ENCODE measurements at regions not wholly inside any gene's neighbourhood (a gene's known extent, or its start where the extent isn't known, plus 50 kb on each side); places are given as distances from the start of the nearest gene placed in this dataset.
"Not testable (repeated sequence)": the region's sequence is repeated elsewhere in the genome, so short reads cannot be mapped to it uniquely, and the experiment has no call there.

GRCh38 chr4:127469542-127469941 is 163.2 kb upstream of the INTU start:
- Histone ChIP-seq H3K36me3 (ENCODE audit: control insufficient read depth, insufficient read depth, low read length) (no peaks in the 10 kb centered on the region), H3K27me3 (ENCODE audit: control insufficient read depth, insufficient read depth, low read length) (no peaks in the 10 kb centered on the region), H3K27ac (ENCODE audit: low read length) (no peak overlapping the region), H3K4me3 (ENCODE audit: low read length) (no peak overlapping the region), H3K4me1 (ENCODE audit: control insufficient read depth, insufficient read depth, low read length) (no peaks in the 10 kb centered on the region), H3K9me3 (replicated peaks; ENCODE audit: control insufficient read depth, low read depth, low read length) (peaks cover 2% of the 10 kb centered on the region)
- peak; percentile 57 for DNase-seq
- WGBS (ENCODE audit: insufficient coverage) = no CpG with 5 or more reads among the region's 1 CpG

GRCh38 chr4:127469959-127470809 is 162.6 kb upstream of the INTU start:
- 96% methylated on average over 27 of the region's 31 CpGs for WGBS (ENCODE audit: insufficient coverage)

GRCh38 chr4:127478271-127478670 is 154.5 kb upstream of the INTU start:
- not testable (repeated sequence) for H3K4me1 ChIP-seq (ENCODE audit: control insufficient read depth, insufficient read depth, low read length); H3K4me3 ChIP-seq (ENCODE audit: low read length); H3K27ac ChIP-seq (ENCODE audit: low read length); DNase-seq; H3K27me3 ChIP-seq (ENCODE audit: control insufficient read depth, insufficient read depth, low read length); H3K9me3 ChIP-seq (replicated peaks; ENCODE audit: control insufficient read depth, low read depth, low read length); H3K36me3 ChIP-seq (ENCODE audit: control insufficient read depth, insufficient read depth, low read length)
- 100% methylated on average over 1 of the region's 3 CpGs for WGBS (ENCODE audit: insufficient coverage)

More at GRCh38 chr4:127469959-127470809, 162.6 kb upstream of the INTU start:
- H3K36me3 ChIP-seq (ENCODE audit: control insufficient read depth, insufficient read depth, low read length) = no peaks in the 10 kb centered on the region
- H3K27ac ChIP-seq (ENCODE audit: low read length) = no peak overlapping the region
- H3K9me3 ChIP-seq (replicated peaks; ENCODE audit: control insufficient read depth, low read depth, low read length) = peaks cover 2% of the 10 kb centered on the region
- H3K27me3 ChIP-seq (ENCODE audit: control insufficient read depth, insufficient read depth, low read length) = no peaks in the 10 kb centered on the region
- H3K4me1 ChIP-seq (ENCODE audit: control insufficient read depth, insufficient read depth, low read length) = no peaks in the 10 kb centered on the region
- DNase-seq = no peak
- H3K4me3 ChIP-seq (ENCODE audit: low read length) = no peak overlapping the region

- Histone ChIP-seq H3K27me3 (ENCODE audit: control insufficient read depth, insufficient read depth, low read length) (no peaks in the 10 kb centered on the region), H3K27ac (ENCODE audit: low read length) (no peak overlapping the region), H3K36me3 (ENCODE audit: control insufficient read depth, insufficient read depth, low read length) (no peaks in the 10 kb centered on the region), H3K9me3 (replicated peaks; ENCODE audit: control insufficient read depth, low read depth, low read length) (no peaks in the 10 kb centered on the region), H3K4me1 (ENCODE audit: control insufficient read depth, insufficient read depth, low read length) (no peaks in the 10 kb centered on the region), H3K4me3 (ENCODE audit: low read length) (no peak overlapping the region)
- peak; percentile 80 for DNase-seq
These were observed 153.6 kb upstream of the INTU start for GRCh38 chr4:127479031-127479622.

GRCh38 chr4:127482049-127482448 is 150.7 kb upstream of the INTU start:
- Histone ChIP-seq H3K4me1 (ENCODE audit: control insufficient read depth, insufficient read depth, low read length) (no peaks in the 10 kb centered on the region), H3K9me3 (replicated peaks; ENCODE audit: control insufficient read depth, low read depth, low read length) (no peaks in the 10 kb centered on the region), H3K36me3 (ENCODE audit: control insufficient read depth, insufficient read depth, low read length) (no peaks in the 10 kb centered on the region), H3K27ac (ENCODE audit: low read length) (no peak overlapping the region), H3K27me3 (ENCODE audit: control insufficient read depth, insufficient read depth, low read length) (no peaks in the 10 kb centered on the region), H3K4me3 (ENCODE audit: low read length) (no peak overlapping the region)
- WGBS (ENCODE audit: insufficient coverage) = no CpG with 5 or more reads among the region's 1 CpG
- DNase-seq = no peak

- no peaks in the 10 kb centered on the region for H3K9me3 ChIP-seq (replicated peaks; ENCODE audit: control insufficient read depth, low read depth, low read length)
- H3K4me1 ChIP-seq (ENCODE audit: control insufficient read depth, insufficient read depth, low read length) = no peaks in the 10 kb centered on the region
- H3K36me3 ChIP-seq (ENCODE audit: control insufficient read depth, insufficient read depth, low read length) = no peaks in the 10 kb centered on the region
- no peak for DNase-seq
- H3K4me3 ChIP-seq (ENCODE audit: low read length) = no peak overlapping the region
- WGBS (ENCODE audit: insufficient coverage) = 100% methylated on average over 1 of the region's 1 CpG
- no peaks in the 10 kb centered on the region for H3K27me3 ChIP-seq (ENCODE audit: control insufficient read depth, insufficient read depth, low read length)
- no peak overlapping the region for H3K27ac ChIP-seq (ENCODE audit: low read length)
These were observed 148.6 kb upstream of the INTU start for GRCh38 chr4:127484117-127484516.

GRCh38 chr4:127486248-127486647 is 146.5 kb upstream of the INTU start:
- no peak for DNase-seq
- H3K27ac ChIP-seq (ENCODE audit: low read length) = no peak overlapping the region
- no peaks in the 10 kb centered on the region for H3K36me3 ChIP-seq (ENCODE audit: control insufficient read depth, insufficient read depth, low read length)
- H3K9me3 ChIP-seq (replicated peaks; ENCODE audit: control insufficient read depth, low read depth, low read length) = no peaks in the 10 kb centered on the region
- H3K4me3 ChIP-seq (ENCODE audit: low read length) = no peak overlapping the region
- H3K4me1 ChIP-seq (ENCODE audit: control insufficient read depth, insufficient read depth, low read length) = no peaks in the 10 kb centered on the region
- H3K27me3 ChIP-seq (ENCODE audit: control insufficient read depth, insufficient read depth, low read length) = no peaks in the 10 kb centered on the region
- WGBS (ENCODE audit: insufficient coverage) = 89% methylated on average over 1 of the region's 1 CpG

GRCh38 chr4:127491571-127491970 is 141.2 kb upstream of the INTU start:
- H3K4me1 ChIP-seq (ENCODE audit: control insufficient read depth, insufficient read depth, low read length) = no peaks in the 10 kb centered on the region
- no peak for DNase-seq
- H3K9me3 ChIP-seq (replicated peaks; ENCODE audit: control insufficient read depth, low read depth, low read length) = no peaks in the 10 kb centered on the region
- no peak overlapping the region for H3K27ac ChIP-seq (ENCODE audit: low read length)
- H3K36me3 ChIP-seq (ENCODE audit: control insufficient read depth, insufficient read depth, low read length) = no peaks in the 10 kb centered on the region
- H3K27me3 ChIP-seq (ENCODE audit: control insufficient read depth, insufficient read depth, low read length) = no peaks in the 10 kb centered on the region
- H3K4me3 ChIP-seq (ENCODE audit: low read length) = no peak overlapping the region

- H3K4me3 ChIP-seq (ENCODE audit: low read length); H3K36me3 ChIP-seq (ENCODE audit: control insufficient read depth, insufficient read depth, low read length): not testable (repeated sequence)
- WGBS (ENCODE audit: insufficient coverage) = 90% methylated on average over 2 of the region's 9 CpGs
These were observed 135.9 kb upstream of the INTU start for GRCh38 chr4:127496875-127497274.

GRCh38 chr4:127498366-127498765 is 134.4 kb upstream of the INTU start:
- H3K27me3 ChIP-seq (ENCODE audit: control insufficient read depth, insufficient read depth, low read length) = no peaks in the 10 kb centered on the region
- H3K27ac ChIP-seq (ENCODE audit: low read length) = no peak overlapping the region
- H3K36me3 ChIP-seq (ENCODE audit: control insufficient read depth, insufficient read depth, low read length) = no peaks in the 10 kb centered on the region
- H3K4me1 ChIP-seq (ENCODE audit: control insufficient read depth, insufficient read depth, low read length) = peaks cover 5% of the 10 kb centered on the region
- DNase-seq = no peak
- no peaks in the 10 kb centered on the region for H3K9me3 ChIP-seq (replicated peaks; ENCODE audit: control insufficient read depth, low read depth, low read length)
- no peak overlapping the region for H3K4me3 ChIP-seq (ENCODE audit: low read length)

More at GRCh38 chr4:127496875-127497274, 135.9 kb upstream of the INTU start:
- not testable (repeated sequence) for H3K4me1 ChIP-seq (ENCODE audit: control insufficient read depth, insufficient read depth, low read length); DNase-seq; H3K27me3 ChIP-seq (ENCODE audit: control insufficient read depth, insufficient read depth, low read length); H3K27ac ChIP-seq (ENCODE audit: low read length); H3K9me3 ChIP-seq (replicated peaks; ENCODE audit: control insufficient read depth, low read depth, low read length)
